Activated CD4-positive, alpha-beta T cell treated with anti-CD3 and anti-CD28 coated beads for 48 hours (primary cell): ENCODE measurements at regions not wholly inside any gene's neighbourhood (a gene's known extent, or its start where the extent isn't known, plus 50 kb on each side); places are given as distances from the start of the nearest gene placed in this dataset.

Experiments
- DNase-seq: peaks from one replicate; pipeline ENCODE4 v3.0.0-alpha.2; 2020

- DNase-seq, result no peak
Measured at GRCh38 chr10:3510741-3511140, 274.3 kb downstream of the KLF6 start.

GRCh38 chr10:3509355-3509754 is 275.7 kb downstream of the KLF6 start:
- no peak for DNase-seq

- no peak for DNase-seq
Measured at GRCh38 chr10:3503299-3503698, 281.7 kb downstream of the KLF6 start.

GRCh38 chr10:3502673-3503072 is 282.3 kb downstream of the KLF6 start:
- no peak for DNase-seq

GRCh38 chr10:3500408-3500856 is 284.6 kb downstream of the KLF6 start:
- DNase-seq, result no peak

- DNase-seq, result no peak
Measured at GRCh38 chr10:3499120-3499519, 285.9 kb downstream of the KLF6 start.

- no peak for DNase-seq
Measured at GRCh38 chr10:3497581-3497980, 287.4 kb downstream of the KLF6 start.

GRCh38 chr10:3496138-3496537 is 288.9 kb downstream of the KLF6 start:
- no peak for DNase-seq

- DNase-seq, result no peak
Measured at GRCh38 chr10:3495281-3495680, 289.7 kb downstream of the KLF6 start.

- DNase-seq, result no peak
Measured at GRCh38 chr10:3494838-3495230, 290.2 kb downstream of the KLF6 start.

GRCh38 chr10:3494131-3494837 is 290.7 kb downstream of the KLF6 start:
- DNase-seq, result no peak

- no peak for DNase-seq
Measured at GRCh38 chr10:3493621-3494020, 291.4 kb downstream of the KLF6 start.

- DNase-seq, result no peak
Measured at GRCh38 chr10:3491571-3491970, 293.4 kb downstream of the KLF6 start.

GRCh38 chr10:3487228-3487627 is 297.8 kb downstream of the KLF6 start:
- DNase-seq, result no peak

- no peak for DNase-seq
Measured at GRCh38 chr10:3486346-3487065, 298.5 kb downstream of the KLF6 start.

- no peak for DNase-seq
Measured at GRCh38 chr10:3485057-3485686, 299.8 kb downstream of the KLF6 start.

GRCh38 chr10:3484306-3485056 is 300.5 kb downstream of the KLF6 start:
- no peak for DNase-seq

GRCh38 chr10:3482200-3482993 is 302.6 kb downstream of the KLF6 start:
- DNase-seq, result peak; percentile 31

- DNase-seq, result no peak
Measured at GRCh38 chr10:3481496-3481895, 303.5 kb downstream of the KLF6 start.

GRCh38 chr10:3480990-3481315 is 304.1 kb downstream of the KLF6 start:
- DNase-seq, result no peak

GRCh38 chr10:3480281-3480989 is 304.6 kb downstream of the KLF6 start:
- DNase-seq, result no peak
